Spleen (tissue), 7 donors: ENCODE measurements at regions not wholly inside any gene's neighbourhood (a gene's known extent, or its start where the extent isn't known, plus 50 kb on each side); places are given as distances from the start of the nearest gene placed in this dataset.

Experiments
- POLR2A ChIP-seq, 3 donors: fragments of 450-650 bp; IDR thresholded peaks; one replicate each; pipeline ENCODE4 v1.5.1; 2017; ENCODE audit warnings: antibody characterized with exemption in 3 of 3, mild to moderate bottlenecking in 1 of 3
- POLR2AphosphoS5 ChIP-seq, 3 donors: sonication (generic); formaldehyde crosslinking; IDR thresholded peaks; one replicate each; pipeline ENCODE4 v1.5.1; 2017; ENCODE audit warnings: antibody characterized with exemption in 3 of 3
- TF ChIP-seq, protein P1 (sequence below), 11 experiments: fragments of 200-600 bp in 7 of 11; fragments of 450-650 bp in 4 of 11; sonication (generic) in 4 of 11; IDR thresholded peaks in 8 of 11; conservative IDR thresholded peaks in 3 of 11; 1 replicate in 7 of 11; 2 replicates in 4 of 11; pipeline versions ENCODE4 v1.4.0 to v1.8.0; 2016 to 2021; ENCODE audit warnings: antibody characterized with exemption in 11 of 11, inconsistent platforms in 4 of 11, mild to moderate bottlenecking in 1 of 11
- donor health status: DM: no; HTN: no; CAD: no; lungs with moderate emphysema.
- donor health status: DM: no; HTN: no; CAD: no.
- donor health status: DM: no; HTN: no; CAD: no.

GRCh38 chr20:39395478-39396291 lies 433.5 kb downstream of the DHX35 start:
- TF ChIP-seq, protein P1, sequence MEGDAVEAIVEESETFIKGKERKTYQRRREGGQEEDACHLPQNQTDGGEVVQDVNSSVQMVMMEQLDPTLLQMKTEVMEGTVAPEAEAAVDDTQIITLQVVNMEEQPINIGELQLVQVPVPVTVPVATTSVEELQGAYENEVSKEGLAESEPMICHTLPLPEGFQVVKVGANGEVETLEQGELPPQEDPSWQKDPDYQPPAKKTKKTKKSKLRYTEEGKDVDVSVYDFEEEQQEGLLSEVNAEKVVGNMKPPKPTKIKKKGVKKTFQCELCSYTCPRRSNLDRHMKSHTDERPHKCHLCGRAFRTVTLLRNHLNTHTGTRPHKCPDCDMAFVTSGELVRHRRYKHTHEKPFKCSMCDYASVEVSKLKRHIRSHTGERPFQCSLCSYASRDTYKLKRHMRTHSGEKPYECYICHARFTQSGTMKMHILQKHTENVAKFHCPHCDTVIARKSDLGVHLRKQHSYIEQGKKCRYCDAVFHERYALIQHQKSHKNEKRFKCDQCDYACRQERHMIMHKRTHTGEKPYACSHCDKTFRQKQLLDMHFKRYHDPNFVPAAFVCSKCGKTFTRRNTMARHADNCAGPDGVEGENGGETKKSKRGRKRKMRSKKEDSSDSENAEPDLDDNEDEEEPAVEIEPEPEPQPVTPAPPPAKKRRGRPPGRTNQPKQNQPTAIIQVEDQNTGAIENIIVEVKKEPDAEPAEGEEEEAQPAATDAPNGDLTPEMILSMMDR (IDR thresholded peaks at IDR 0.05 in 8 of 11, conservative IDR thresholded peaks at IDR 0.05 in 3 of 11) = no peak
- TF ChIP-seq POLR2A (IDR thresholded peaks at IDR 0.05) (no peak), POLR2AphosphoS5 (IDR thresholded peaks at IDR 0.05) (no peak)
